ENCODE measurements at regions not wholly inside any gene's neighbourhood (a gene's known extent, or its start where the extent isn't known, plus 50 kb on each side); places are given as distances from the start of the nearest gene placed in this dataset.

DNA sequence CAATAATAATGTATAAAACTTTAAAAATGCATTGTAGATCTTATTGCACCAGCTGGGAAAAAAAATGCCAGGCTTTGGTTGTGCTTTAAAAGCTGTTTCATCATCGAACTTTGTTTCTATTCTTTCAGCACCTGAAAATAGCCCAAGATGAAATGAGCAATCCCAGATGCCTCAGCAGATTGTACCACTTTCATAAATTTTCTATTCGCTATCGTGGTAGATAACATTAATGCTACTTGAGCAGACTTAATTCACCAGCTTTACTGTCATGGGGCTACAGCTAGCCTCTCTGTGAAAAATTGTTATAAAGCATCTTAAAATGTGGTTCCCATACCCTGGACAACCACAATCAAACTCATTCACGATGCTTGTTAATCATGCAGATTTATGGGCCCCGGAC, 599.6 kb upstream of the HS3ST1 start:
- no peak for TF ChIP-seq CTCF (conservative IDR thresholded peaks at IDR 0.05 in 1 of 2, IDR thresholded peaks at IDR 0.05 in 1 of 2; ENCODE audit: extremely low read depth in 1 of 2, insufficient read depth in 1 of 2, low read depth in 1 of 2, low read length in 2 of 2)
- no peak for TF ChIP-seq EZH2 (IDR thresholded peaks at IDR 0.05; ENCODE audit: borderline replicate concordance, low read length)
